ENCODE measurements at regions not wholly inside any gene's neighbourhood (a gene's known extent, or its start where the extent isn't known, plus 50 kb on each side); places are given as distances from the start of the nearest gene placed in this dataset.
A peak's percentile ranks its signal among the peaks of the same experiment; 100 is the strongest.

DNA sequence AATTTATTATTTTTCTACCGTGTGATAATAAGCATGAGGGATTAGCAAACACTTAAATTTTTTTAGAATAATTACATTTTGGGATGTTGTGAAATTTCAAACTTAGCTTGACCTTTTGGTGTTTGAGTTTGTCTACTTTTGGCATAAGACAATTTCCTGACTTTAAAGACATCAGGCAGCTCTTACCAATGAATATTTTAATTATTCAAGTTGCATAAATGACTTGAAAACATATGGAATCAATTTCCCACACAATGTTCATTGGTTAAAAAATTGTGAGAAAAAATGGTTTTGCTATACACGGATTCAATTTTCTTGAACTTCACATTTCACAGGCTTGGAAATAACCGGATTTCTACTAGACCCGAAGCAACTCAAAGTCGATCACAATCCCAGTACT, 243.4 kb downstream of the IKZF2 start:
- no peak for DNase-seq (ENCODE audit: low read depth)
- TF ChIP-seq, protein P1, sequence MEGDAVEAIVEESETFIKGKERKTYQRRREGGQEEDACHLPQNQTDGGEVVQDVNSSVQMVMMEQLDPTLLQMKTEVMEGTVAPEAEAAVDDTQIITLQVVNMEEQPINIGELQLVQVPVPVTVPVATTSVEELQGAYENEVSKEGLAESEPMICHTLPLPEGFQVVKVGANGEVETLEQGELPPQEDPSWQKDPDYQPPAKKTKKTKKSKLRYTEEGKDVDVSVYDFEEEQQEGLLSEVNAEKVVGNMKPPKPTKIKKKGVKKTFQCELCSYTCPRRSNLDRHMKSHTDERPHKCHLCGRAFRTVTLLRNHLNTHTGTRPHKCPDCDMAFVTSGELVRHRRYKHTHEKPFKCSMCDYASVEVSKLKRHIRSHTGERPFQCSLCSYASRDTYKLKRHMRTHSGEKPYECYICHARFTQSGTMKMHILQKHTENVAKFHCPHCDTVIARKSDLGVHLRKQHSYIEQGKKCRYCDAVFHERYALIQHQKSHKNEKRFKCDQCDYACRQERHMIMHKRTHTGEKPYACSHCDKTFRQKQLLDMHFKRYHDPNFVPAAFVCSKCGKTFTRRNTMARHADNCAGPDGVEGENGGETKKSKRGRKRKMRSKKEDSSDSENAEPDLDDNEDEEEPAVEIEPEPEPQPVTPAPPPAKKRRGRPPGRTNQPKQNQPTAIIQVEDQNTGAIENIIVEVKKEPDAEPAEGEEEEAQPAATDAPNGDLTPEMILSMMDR (IDR thresholded peaks at IDR 0.05; ENCODE audit: insufficient read depth, low read depth, low read length, missing control alignments) = no peak
- no peak overlapping the region for H3K4me3 ChIP-seq (ENCODE audit: low read length)

GRCh38 chr2:212906620-212907019, 244.8 kb downstream of the IKZF2 start:
- peak; percentile 66 for DNase-seq (ENCODE audit: low read depth)
- TF ChIP-seq, protein P1 (IDR thresholded peaks at IDR 0.05; ENCODE audit: insufficient read depth, low read depth, low read length, missing control alignments) = no peak
- no peak overlapping the region for H3K4me3 ChIP-seq (ENCODE audit: low read length)

- peak overlapping the region; percentile 12 for H3K4me3 ChIP-seq (ENCODE audit: low read length)
- DNase-seq (ENCODE audit: low read depth) = peak; percentile 97
- TF ChIP-seq, protein P1 (IDR thresholded peaks at IDR 0.05; ENCODE audit: insufficient read depth, low read depth, low read length, missing control alignments) = no peak
Measured at GRCh38 chr2:212905640-212906201, 245.7 kb downstream of the IKZF2 start.

DNA sequence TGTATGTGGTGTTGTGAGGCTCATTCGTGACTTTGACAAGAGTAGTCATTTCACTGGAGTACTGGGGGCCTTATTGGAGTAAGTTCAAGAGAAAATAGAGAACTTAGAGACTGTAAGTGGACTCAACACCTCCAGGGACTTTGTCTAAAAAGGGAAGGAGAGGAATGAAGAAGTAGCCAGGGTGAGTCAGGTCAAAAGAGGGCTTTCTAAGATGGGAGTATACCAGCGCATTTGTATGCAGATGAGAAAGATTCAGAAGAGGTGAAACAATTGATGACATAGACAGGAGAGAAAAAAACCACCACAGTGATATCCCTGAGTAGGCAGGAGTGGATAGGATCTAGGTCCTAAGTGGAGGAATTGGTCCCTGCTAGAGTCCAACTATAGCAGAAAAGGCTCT, 246.8 kb downstream of the IKZF2 start:
- no peak overlapping the region for H3K4me3 ChIP-seq (ENCODE audit: low read length)
- peak; percentile 29 for DNase-seq (ENCODE audit: low read depth)
- TF ChIP-seq, protein P1 (IDR thresholded peaks at IDR 0.05; ENCODE audit: insufficient read depth, low read depth, low read length, missing control alignments) = no peak

- TF ChIP-seq, protein P1 (IDR thresholded peaks at IDR 0.05; ENCODE audit: insufficient read depth, low read depth, low read length, missing control alignments) = no peak
- DNase-seq (ENCODE audit: low read depth) = peak; percentile 84
- no peak overlapping the region for H3K4me3 ChIP-seq (ENCODE audit: low read length)
Measured at GRCh38 chr2:212903413-212903812, 248.0 kb downstream of the IKZF2 start.

DNA sequence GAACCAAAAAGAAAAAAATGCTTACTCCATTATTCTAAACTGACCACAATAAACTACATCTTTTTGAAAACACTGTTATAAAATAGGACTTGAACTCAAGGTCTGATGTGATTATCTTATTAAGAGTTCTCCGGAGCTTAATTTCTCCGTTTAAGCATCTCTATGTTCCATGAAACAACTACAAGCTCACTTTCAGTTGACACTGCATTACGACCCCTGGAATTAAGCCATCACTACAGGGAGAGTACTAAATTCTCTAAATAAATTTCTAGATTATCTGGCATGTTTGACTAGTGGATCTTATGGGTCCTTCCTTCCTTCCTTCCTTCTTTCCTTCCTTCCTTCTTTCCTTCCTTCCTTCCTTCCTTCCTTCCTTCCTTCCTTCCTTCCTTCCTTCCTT, 249.0 kb downstream of the IKZF2 start:
- TF ChIP-seq, protein P1 (IDR thresholded peaks at IDR 0.05; ENCODE audit: insufficient read depth, low read depth, low read length, missing control alignments) = no peak
- no peak for DNase-seq (ENCODE audit: low read depth)
- no peak overlapping the region for H3K4me3 ChIP-seq (ENCODE audit: low read length)

GRCh38 chr2:212901604-212902275, 249.7 kb downstream of the IKZF2 start:
- no peak for DNase-seq (ENCODE audit: low read depth)
- TF ChIP-seq, protein P1 (IDR thresholded peaks at IDR 0.05; ENCODE audit: insufficient read depth, low read depth, low read length, missing control alignments) = no peak

More at GRCh38 chr2:212901604-212902275, 249.7 kb downstream of the IKZF2 start:
- H3K4me3 ChIP-seq (ENCODE audit: low read length) = no peak overlapping the region

All from epithelial cell of esophagus (primary cell).